ENCODE measurements at regions not wholly inside any gene's neighbourhood (a gene's known extent, or its start where the extent isn't known, plus 50 kb on each side); places are given as distances from the start of the nearest gene placed in this dataset.

GRCh38 chr12:24500831-24501230, 448.1 kb downstream of the BCAT1 start:
- no peak for DNase-seq

GRCh38 chr12:24500421-24500820, 448.5 kb downstream of the BCAT1 start:
- DNase-seq: no peak

GRCh38 chr12:24499151-24500146, 449.5 kb downstream of the BCAT1 start:
- no peak for DNase-seq

DNA sequence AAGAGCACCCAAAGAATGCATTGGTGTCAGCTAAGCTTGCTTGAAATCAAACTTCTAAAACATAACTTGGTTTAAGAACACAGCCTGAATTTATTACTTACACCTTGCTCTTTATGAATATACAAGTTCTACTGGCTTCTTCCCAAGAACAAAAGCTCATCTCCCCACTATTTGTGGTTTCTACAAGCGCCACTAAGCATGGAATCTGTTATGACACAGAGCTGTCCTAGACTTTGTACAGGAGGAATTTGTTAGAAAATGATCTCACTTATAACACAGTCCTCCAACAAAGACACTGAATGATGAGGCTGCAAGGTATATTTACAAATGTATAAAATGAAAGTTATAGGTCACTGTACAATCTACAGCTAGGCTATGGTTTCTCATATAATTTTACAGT, 452.1 kb downstream of the BCAT1 start:
- DNase-seq: no peak

DNA sequence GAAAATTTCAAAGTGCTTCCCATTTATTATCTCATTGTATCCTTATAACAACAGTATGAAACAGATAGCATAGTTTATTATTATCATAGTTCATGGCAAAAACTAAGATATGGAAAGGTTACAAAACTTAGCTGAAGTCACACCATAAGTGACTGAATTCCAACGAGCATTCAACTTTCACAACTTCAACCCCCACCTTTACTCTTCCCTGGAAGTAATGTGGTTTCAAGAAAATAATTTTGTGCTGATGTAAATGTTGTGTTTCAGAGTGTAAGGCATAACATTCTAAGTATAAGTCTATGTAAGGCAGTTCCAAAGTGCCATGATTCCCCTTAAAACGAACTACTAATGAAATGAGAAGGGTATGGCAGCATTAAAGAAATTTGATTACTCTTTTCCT, 454.5 kb downstream of the BCAT1 start:
- DNase-seq: no peak

DNA sequence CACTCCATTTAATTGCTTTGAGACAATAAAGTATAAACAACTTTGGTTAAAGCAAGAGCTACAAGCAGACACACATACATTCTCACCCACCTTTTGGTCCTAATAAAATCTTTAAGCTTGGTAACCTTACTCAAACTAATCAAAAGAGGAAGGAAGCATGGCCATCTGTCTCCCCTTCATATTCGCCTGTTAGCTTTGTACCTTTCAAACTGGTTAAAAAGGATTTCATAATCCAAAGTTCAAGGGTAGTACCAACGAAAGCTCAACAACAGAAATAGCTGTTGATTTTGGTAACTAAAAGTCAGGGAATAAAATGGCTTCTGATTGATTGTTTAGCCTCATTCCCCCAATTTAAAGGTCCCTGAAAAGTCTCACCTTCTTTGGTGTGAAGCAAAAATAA, 456.9 kb downstream of the BCAT1 start:
- DNase-seq: no peak

DNA sequence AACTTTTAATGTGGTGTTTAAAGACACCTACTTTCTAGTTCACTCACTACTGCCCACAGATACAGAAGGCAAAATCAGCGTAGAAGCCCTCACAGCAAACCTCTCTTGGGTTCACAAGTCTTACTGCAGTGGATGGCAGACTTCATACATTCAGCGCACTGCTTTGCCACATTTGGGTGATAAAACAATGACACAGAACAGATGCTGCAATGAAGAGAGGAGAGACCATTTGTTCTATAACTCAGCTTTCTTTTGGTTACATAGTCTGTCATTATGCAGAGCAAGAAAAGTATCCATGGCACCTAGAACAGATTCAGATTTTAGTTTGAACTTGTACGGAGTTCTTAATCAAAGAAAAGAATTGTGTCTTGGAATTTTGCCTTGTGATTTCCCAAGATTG, 459.0 kb downstream of the BCAT1 start:
- DNase-seq: no peak

DNA sequence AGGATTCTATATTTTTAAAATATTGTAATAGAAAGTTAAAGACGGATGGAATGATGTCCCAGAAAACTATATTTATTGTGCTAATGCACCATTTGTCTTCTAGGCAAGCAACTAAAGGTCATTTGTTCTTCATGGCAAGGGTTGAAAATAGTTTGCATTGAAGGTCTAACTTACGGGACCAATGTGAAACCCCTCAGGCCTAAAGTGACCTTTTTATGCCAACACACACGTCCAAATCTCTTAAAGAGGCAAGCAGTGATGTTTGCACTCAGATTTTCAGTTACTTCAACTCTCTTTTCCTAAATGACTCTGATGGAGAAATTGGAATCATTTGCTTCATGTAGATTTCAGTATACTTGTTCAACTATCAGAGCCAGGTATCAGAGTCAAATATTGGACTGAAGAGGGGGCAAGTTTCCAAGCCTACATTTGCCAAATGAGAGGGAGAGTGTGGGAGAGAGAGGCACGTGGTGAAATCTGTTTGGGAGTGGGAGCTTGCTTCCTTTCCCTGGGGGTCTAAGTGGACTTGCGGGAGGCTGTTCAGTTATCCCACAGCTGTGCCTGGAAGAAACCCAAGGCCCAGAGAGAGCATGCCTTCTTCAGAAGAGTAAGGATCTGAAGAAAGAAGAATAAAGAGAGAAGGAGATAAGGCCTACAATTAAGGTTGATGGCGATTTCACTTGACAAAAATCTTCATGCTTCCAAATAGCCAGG, 459.8 kb downstream of the BCAT1 start:
- no peak for DNase-seq

DNA sequence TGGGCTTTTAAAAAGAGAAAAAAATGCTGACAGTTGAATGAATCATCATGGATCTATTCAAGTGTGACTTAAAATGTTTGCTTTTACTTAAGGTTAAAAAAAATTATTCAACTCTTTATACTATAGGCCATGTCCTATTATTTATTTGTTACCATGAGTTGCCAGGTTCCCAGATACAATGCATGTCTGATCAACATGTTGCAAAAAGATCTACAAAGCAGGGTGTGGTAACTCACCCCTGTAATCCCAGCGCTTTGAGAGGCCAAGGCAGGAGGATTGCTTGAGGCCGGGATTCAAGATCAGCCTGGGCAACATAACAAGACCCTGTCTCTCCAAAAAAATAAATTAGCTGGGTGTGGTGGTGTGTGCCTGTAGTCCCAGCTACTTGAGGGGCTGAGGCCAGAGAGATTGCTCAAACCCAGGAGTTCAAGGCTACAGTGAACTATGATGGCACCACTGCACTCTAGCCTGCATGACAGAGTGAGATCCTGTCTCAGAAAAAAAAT, 460.8 kb downstream of the BCAT1 start:
- no peak for DNase-seq

- DNase-seq: no peak
Observed at GRCh38 chr12:24487606-24488005, 461.3 kb downstream of the BCAT1 start.

- DNase-seq: no peak
Observed at GRCh38 chr12:24483732-24484131, 465.2 kb downstream of the BCAT1 start.

- DNase-seq: no peak
Observed at GRCh38 chr12:24482882-24483604, 465.9 kb downstream of the BCAT1 start.

DNA sequence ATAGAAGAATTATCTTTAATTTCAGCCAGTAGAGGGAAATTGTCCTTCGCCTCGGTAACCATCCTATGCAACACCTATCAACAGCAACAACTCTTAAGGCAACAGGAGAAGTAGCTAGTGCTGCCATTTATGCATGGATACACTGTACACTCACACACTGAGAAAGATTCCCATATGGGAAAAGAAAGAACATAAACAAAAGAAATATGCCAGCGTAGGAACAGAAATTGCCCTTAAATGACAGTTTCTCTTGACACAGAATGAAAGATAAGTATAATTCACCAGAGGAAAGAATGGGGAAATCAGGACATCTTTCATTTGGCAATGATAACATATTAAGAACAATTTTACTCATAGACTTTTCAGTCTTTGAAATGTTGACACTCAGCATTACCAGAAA, 466.9 kb downstream of the BCAT1 start:
- no peak for DNase-seq

DNA sequence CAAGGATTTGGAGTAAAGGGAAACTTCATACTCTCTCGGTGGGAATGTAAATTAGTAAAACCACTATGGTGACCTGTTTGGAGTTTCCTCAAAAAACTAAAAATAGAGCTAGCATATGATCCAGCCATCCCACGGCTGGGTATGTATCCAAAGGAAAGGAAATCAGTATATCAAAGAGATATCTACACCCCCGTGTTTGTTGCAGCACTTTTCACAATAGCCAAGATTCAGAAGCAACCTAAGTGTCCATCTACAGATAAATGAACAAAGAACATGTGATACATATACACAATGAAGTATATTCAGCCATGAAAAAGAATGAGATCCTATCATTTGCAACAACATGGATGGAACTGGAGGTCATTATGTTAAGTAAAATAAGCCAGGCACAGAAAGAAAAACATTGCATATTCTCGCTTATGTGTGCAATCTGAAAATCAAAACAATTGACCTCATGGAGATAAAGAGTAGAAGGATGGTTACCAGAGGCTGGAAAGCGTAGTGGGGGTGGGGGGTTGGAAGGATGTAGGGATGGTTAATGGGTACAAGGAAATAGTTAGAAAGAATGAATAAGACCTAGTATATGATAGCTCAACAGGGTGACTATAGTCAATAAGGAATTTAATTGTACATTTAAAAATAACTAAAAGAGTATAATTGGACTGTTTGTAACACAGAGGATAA, 468.0 kb downstream of the BCAT1 start:
- no peak for DNase-seq

DNA sequence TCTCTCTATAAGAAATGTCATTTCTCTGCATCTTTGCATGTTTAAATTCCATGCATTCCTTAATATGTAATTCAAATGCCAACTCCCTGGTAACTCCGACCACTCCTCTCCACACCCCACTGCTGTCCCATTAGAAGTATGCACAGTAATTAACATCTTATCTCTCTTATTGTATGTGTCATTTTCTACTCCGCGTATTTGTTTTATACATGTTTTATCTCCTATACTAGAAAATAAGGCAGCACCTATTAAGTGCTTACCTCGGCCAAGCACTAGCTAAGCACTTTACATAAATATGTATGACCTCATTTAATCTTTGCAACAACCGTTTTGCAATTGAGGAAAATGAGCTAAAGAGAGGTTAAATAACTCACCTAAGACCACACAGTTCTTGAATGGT, 469.8 kb downstream of the BCAT1 start:
- DNase-seq: no peak

DNA sequence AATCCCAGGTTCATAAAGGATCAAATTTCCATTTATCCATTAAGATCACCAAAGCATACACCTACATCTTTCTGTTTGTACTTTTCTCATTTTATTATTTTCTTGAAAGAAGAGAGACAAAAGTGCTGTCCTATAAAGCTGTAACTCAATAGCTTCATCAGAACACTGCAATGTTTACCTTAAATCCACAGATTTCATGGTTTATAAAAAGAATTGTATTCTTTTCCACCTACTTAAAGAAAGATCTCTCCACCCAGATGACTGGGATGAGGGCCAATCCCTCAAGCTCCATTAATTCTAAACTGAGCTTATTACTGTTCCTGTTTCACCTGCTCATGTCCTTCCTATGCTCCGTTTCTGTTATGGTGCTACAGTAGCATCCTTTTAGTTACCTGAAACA, 470.6 kb downstream of the BCAT1 start:
- no peak for DNase-seq

GRCh38 chr12:24476310-24476709, 472.6 kb downstream of the BCAT1 start:
- no peak for DNase-seq

DNA sequence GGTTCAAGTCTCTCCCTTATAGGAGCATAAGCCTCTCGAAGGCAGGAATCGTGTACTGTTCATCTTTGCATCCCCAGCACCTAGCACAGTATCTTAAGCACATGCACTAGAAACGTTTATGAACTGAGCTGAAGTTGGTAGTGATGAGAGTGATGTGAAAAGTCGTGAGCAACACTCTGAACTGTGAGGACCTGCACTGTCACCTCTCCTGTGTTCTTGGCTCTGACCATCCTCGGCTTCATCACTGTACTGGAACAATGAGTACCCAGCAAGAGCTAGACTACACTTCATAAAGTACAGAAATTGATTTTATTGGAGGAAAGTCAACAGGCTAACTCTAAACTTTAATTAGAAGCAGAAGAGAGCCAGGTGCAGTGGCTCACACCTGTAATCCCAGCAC, 473.6 kb downstream of the BCAT1 start:
- DNase-seq: no peak

GRCh38 chr12:24473097-24473496, 475.8 kb downstream of the BCAT1 start:
- DNase-seq: no peak

DNA sequence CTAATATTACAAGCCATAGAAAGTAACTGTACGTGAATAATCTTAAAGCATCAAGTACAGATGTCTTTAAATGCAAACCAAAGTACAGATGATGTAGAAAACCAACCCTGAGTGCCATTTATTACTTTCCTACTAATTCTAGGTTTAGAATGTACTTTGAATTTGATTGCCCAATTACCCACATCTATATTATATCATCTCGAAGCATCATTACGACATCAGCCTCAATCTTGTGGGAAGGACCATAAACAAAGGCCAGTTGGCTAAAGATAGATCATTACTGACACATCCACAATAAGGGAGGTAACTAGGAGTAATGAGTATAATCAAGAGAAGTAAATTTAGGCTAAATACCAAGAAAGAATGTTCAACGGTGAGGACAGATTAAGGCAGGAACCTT, 478.9 kb downstream of the BCAT1 start:
- DNase-seq: no peak

- no peak for DNase-seq
Observed at GRCh38 chr12:24469089-24469488, 479.8 kb downstream of the BCAT1 start.

GRCh38 chr12:24467226-24467625, 481.7 kb downstream of the BCAT1 start:
- no peak for DNase-seq

DNA sequence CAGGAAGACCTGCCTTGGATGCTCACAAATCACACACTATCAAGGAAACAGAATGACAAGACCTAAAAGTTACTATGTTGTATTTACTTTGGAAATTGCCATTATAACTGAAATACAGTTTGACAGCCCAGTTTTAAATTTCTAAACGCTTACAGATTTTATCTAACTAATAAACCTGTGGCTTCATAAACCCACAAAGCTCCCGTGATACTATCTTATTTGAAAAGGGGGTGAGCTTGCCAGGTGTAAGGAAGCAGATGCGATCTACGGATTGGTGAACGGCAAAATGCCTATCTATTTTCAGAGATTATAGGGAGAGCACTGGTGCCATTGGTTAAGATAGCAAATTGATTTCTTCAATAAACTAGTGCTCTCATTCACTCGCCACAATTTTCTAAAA, 485.5 kb downstream of the BCAT1 start:
- DNase-seq: no peak
